NB4 (cell line): ENCODE measurements at regions not wholly inside any gene's neighbourhood (a gene's known extent, or its start where the extent isn't known, plus 50 kb on each side); places are given as distances from the start of the nearest gene placed in this dataset.

Experiments used
- DNase-seq: peaks from one replicate; pipeline ENCODE4 v3.0.0; 2010; ENCODE audit warnings: low read depth
- H3K4me3 ChIP-seq: one replicate; pipeline ENCODE4 v1.5.1; 2011; ENCODE audit warnings: mild to moderate bottlenecking, low read depth, low read length, moderate library complexity
- MYC ChIP-seq: IDR thresholded peaks from 2 replicates; pipeline ENCODE4 v1.6.1; 2011; ENCODE audit warnings: low read depth, low read length
- POLR2A ChIP-seq: IDR thresholded peaks from 2 replicates; pipeline ENCODE4 v1.6.1; 2011; ENCODE audit warnings: mild to moderate bottlenecking; ENCODE audit not compliant: insufficient read length; ENCODE audit errors: extremely low read depth
- TF ChIP-seq, protein P1 (sequence below): IDR thresholded peaks from one replicate; pipeline ENCODE4 v1.5.1; 2012; ENCODE audit warnings: low read depth, low read length
- TF ChIP-seq, protein P2 (sequence below): IDR thresholded peaks from 2 replicates; pipeline ENCODE4 v1.6.1; 2011; ENCODE audit warnings: low read depth, low read length

DNA sequence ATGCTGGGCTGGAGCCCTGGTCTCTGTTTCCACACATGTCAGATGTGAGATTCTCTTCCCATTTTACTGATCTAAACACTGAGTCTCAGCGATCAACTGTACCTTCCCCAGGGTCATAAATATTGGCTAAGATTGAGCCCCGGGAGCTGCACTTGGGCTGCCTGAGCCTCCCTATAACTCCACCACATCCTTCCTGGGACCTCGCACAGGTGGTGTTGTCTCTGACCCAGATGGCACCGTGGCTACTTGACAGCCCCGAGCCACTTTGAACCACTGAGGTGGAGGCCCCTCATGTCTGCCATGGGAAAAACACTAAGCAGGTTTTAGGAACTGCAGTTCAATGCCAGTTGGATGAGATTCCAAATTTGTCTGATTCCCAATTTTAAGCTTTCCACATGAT lies 586.5 kb downstream of the IRX1 start:
- TF ChIP-seq, protein P1, sequence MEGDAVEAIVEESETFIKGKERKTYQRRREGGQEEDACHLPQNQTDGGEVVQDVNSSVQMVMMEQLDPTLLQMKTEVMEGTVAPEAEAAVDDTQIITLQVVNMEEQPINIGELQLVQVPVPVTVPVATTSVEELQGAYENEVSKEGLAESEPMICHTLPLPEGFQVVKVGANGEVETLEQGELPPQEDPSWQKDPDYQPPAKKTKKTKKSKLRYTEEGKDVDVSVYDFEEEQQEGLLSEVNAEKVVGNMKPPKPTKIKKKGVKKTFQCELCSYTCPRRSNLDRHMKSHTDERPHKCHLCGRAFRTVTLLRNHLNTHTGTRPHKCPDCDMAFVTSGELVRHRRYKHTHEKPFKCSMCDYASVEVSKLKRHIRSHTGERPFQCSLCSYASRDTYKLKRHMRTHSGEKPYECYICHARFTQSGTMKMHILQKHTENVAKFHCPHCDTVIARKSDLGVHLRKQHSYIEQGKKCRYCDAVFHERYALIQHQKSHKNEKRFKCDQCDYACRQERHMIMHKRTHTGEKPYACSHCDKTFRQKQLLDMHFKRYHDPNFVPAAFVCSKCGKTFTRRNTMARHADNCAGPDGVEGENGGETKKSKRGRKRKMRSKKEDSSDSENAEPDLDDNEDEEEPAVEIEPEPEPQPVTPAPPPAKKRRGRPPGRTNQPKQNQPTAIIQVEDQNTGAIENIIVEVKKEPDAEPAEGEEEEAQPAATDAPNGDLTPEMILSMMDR, result no peak
- TF ChIP-seq MYC, result no peak
- no peak for TF ChIP-seq POLR2A
- TF ChIP-seq, protein P2, sequence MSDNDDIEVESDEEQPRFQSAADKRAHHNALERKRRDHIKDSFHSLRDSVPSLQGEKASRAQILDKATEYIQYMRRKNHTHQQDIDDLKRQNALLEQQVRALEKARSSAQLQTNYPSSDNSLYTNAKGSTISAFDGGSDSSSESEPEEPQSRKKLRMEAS, result no peak
- DNase-seq, result no peak
- H3K4me3 ChIP-seq, result no peak overlapping the region

DNA sequence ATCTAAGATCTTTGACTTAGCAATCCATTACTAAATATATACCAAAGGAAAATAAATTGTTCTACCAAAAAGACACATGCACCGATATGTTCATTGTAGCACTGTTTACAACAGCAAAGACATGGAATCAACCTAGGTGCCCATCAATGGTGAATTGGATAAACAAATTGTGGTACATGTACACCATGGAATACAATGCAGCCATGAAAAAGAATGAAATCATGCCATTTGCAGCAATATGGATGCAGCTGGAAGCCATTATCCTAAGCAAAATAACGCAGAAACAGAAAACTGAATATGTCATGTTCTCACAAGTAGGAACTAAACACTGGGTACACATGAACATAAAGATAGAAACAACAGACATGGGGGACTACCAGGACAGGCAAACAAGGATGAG lies 589.5 kb downstream of the IRX1 start:
- H3K4me3 ChIP-seq, result no peak overlapping the region
- no peak for TF ChIP-seq POLR2A
- TF ChIP-seq, protein P2, result no peak
- TF ChIP-seq MYC, result no peak
- TF ChIP-seq, protein P1, result no peak
- DNase-seq, result no peak

DNA sequence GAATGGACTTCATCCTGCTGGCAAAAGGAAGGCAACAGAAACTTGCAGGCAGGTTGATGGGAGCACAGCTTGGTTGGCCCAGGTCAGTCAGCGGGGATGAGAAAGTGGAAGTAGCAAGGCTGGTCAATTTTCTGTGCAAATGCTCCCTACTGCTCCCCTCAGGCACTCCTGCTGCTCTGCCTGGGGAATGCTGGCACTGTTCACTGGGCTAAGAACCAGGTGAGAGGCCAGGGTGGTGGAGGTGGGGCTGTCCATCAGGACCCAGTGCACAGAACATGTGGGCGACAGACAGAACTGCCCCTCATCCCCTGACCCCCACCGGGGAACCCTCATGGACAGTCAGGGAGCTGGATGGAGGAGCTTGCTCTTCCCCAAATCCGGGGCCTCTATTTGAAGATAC lies 593.1 kb downstream of the IRX1 start:
- no peak for DNase-seq
- H3K4me3 ChIP-seq, result no peak overlapping the region
- TF ChIP-seq, protein P1, result no peak
- TF ChIP-seq, protein P2, result no peak
- TF ChIP-seq POLR2A (no peak), MYC (no peak)

DNA sequence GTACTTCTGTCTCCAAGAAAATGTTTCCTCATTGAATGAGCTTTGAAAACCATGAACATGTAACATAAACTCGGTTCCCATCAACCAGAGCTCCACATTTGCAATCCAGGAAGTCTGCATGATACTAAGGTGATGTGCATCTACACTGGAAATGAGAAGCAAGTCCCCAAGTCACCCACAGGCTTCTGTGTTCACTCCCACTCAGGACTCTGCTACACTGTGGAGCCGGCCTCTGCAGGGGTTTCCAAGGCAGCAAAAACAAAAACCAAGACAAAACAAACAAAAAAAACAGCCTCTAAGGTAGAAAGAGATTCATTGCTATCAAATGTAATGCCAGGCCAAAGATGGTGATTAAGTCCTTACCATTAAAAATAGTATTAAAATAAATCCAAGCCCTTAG lies 593.7 kb downstream of the IRX1 start:
- DNase-seq, result no peak
- TF ChIP-seq, protein P1, result no peak
- TF ChIP-seq POLR2A, result no peak
- H3K4me3 ChIP-seq, result no peak overlapping the region

DNA sequence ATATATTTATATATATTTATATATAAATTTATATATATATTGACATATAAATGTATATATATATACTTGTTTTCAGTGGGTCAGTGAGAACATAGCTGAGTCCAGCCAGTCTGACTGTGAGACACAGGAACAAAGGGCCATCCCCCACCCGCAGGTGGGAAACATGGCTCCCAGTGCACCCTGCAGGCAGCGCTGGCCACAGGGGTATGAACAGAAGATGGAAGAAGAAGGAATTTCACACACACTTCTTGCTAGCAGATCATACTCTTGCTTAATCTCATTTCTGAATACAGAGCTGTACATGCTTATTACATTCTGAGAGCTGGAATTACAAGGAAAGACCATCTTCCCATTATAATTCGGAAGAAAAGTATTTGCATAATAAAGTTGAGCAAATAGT lies 595.4 kb downstream of the IRX1 start:
- TF ChIP-seq, protein P1, result no peak
- TF ChIP-seq POLR2A (no peak), MYC (no peak)
- TF ChIP-seq, protein P2, result no peak
- no peak overlapping the region for H3K4me3 ChIP-seq
- DNase-seq, result peak; percentile 11

- no peak for DNase-seq
- TF ChIP-seq, protein P2, result no peak
- TF ChIP-seq, protein P1, result no peak
- TF ChIP-seq MYC, result no peak
- TF ChIP-seq POLR2A, result no peak
- H3K4me3 ChIP-seq, result no peak overlapping the region
Measured at GRCh38 chr5:4191703-4192102, 596.1 kb downstream of the IRX1 start.
